HG03103 (cell line): ENCODE measurements at regions not wholly inside any gene's neighbourhood (a gene's known extent, or its start where the extent isn't known, plus 50 kb on each side); places are given as distances from the start of the nearest gene placed in this dataset.

ENCODE experiments used
- ATAC-seq: cut with Tn5 transposase; IDR thresholded peaks from one replicate; pipeline ENCODE4 v1.9.1; 2021; ENCODE audit warnings: low read depth; ENCODE audit not compliant: unreplicated experiment

DNA sequence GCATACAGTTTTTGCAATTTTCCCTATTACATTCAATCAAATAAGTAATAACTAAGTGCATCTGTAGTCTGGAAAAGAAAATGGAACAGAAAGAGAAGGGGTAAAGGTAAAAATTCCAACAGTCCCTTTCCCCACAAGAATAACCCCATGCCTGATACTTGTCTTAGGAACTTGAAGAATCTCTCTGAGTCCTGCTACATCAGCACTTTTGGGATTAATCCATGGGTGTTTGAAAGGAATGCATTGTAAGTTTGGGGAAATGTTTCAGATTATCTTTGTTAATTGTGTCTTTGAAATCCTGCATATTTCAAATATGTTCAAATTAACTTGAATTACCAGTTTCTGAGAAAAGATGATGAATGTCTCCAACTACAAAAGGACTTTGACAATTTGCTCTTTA lies 667.3 kb upstream of the PRKX start:
- no peak for ATAC-seq

DNA sequence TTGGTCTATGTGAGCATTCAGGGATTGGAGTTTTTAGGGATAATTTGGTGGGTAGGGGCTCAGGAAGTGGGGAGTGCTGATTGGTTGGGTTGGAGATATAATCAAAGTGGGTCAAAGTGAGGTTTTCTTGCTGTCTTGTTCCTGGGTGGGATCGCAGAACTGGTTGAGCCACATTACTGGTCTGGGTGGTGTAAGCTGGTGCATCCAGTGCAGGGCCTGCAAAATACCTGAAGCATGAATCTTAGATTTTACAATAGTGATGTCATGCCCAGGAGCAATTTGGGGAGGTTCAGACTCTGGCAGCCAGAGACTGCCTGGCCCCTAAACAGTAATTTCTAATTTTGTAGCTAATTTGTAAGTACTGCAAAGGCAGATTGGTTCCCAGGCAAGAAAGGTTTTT lies 665.6 kb upstream of the PRKX start:
- ATAC-seq = no peak

DNA sequence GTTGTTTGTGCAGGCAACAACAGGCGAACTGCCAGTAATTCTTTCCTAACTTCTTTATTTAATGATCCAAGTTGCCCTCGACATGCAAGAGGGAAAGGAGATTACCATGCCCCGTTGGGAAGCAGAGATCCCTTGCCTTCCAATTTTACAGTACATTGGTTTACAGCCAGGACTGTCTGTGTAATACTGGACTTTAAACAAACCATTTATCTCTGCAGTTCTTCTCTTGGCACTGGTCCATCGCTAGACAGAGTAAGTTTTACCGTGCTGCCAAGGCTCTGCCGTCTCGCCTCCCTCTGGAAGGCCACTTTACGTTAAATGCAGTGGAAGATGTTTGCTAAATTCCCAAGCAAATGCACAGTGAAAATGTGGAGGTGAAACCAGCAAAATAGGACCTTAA lies 660.3 kb upstream of the PRKX start:
- no peak for ATAC-seq

DNA sequence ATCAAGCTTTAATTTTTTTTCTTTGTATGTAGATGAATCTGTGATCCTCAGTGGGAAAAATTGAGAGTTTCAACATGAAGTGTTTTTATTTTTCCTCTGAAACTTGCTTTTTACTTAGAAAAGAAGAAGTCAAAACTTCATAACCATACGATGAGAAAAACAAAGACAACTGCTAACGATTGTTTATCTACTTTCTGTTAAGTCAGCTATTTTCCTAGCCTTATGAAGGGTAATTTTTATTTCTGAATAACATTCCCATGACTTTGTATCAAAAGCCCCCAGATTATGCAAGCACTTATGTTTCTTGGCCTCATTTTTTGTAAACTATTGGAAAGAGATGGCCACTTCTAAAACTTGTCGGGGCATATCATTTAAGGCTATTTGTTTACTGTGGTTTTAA lies 645.1 kb upstream of the PRKX start:
- ATAC-seq = no peak

DNA sequence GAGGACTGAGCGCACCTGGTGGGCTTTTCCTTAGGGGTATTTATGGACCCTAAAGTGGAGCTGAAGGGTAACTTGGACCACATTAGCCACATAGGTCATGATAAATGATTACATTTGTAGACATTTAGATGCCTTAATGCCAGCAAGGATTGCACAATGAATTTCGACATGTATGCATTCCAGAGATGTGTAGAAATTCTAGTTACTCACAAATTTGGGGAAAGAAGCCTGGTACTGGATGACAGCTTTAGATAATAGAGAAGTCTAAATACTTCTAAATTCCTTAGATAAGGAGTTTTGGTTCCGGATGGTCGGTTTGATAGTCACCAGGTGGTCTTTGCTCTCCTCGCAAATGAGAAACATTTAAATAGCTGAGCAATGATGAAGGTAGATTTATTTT lies 609.5 kb upstream of the PRKX start:
- ATAC-seq = no peak

DNA sequence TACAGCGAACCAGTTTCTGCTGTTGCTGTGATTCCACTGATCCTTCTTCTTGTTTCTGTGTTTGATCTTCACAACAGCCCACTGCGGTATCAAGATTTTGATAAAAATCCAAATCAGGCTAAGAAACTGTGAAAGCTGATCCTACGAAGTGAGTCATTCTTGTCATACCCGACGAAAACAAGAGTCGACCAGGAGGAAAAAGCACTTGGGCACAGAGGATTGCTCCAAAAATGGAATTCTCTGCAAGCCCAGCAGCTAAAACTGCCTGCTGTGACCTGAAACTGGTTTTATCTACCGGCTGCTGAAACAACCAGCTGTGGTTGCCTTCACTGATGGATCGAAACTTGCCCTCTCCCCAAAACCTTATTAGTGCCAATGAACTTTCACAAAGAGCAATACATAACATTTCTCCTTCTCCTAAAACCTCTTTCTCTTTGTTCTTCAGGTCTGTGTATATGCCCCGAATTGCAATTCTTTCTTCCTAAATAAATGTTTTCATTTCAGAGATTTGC lies 607.0 kb upstream of the PRKX start:
- no peak for ATAC-seq

DNA sequence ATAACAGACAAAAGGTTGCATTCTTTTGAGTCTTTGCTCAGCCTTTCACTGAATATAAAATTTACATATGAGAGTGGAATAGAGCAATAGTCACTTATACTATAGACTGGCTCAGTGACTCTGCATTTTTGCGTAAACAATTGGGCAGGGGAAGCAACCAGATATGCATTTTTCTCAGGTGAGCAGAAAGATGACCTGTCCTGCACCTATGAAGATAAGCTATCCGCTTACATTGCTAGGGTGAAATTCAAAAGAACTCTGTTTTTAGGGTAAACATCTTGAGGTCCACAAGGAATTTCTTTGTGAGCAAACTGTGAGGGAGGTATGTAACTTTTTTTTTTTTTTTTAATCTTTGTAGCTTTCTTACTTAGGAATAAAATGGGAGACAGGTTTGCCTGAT lies 602.4 kb upstream of the PRKX start:
- no peak for ATAC-seq

DNA sequence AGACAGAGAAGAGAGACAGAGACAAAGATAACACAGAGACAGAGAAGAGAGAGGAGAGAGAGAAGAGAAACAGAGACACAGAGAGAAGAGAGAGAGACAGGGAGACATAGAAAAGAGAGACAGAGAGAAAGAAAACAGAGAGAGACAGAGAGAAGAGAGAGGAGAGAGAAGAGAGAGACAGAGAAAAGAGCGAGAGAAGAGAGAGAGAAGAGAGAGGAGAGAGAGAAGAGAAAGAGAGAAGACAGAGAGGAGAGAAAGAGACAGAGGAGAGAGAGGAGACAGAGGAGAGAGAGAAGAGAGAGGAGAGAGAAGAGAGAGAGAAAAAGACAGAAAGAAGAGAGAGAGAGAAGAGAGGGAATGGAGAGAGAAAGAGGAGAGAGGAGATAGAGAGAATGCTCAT lies 601.1 kb upstream of the PRKX start:
- no peak for ATAC-seq

DNA sequence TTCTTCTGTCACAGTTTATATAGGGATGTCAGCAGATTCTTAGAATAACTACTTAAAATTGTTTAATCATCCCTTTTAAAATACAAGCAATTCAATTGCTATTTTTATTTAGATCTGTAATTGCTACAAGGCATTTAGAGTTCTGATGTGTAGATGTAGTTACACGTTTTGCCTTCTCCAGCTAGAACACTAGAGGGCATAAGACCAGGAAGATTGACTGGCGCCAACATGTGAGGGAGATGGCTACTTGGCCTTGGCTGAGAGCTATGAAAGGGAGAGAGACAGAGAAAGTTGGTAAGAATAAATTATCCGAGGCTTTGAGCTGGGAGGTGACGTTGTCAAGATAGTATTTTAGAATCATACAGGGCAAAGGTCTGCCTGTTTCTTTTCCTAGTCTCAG lies 563.7 kb upstream of the PRKX start:
- no peak for ATAC-seq

DNA sequence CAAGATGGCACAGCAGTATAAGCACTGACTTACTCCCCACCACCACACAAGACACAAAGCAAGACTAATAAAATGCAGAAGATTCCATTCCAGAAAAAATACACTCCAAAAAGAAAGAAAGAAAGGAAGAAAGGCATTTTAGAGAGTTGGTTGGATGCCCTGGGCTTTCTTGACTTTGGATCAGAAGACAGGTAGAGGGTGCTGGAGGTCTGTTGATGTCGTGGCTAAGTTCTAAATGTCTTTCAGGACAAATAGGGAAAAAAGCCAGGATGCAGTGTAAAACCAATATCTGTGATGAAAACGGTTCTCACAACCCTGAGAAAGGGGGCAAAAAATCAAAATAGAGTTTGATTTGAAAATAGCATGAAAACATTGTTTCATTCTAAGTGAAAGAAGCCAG lies 555.2 kb upstream of the PRKX start:
- no peak for ATAC-seq

DNA sequence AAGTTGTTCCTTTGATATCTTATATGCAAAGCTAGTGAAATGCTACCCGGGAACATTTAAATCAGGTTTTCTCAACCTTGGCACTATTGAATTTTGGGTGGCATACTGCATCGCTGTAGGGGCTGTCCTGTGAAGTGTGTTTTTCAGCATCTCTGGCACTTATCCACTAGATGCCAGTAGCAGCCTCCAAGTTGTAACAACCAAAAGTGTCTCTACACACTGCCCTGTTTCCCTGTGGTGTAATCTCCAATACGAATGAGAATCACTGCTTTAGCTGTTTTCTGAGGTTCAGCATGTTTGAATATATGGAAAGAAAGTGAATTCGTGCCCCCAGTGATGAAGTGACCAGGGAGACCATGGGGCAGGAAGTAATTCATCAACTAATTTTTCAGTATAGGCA lies 551.6 kb upstream of the PRKX start:
- ATAC-seq = no peak

DNA sequence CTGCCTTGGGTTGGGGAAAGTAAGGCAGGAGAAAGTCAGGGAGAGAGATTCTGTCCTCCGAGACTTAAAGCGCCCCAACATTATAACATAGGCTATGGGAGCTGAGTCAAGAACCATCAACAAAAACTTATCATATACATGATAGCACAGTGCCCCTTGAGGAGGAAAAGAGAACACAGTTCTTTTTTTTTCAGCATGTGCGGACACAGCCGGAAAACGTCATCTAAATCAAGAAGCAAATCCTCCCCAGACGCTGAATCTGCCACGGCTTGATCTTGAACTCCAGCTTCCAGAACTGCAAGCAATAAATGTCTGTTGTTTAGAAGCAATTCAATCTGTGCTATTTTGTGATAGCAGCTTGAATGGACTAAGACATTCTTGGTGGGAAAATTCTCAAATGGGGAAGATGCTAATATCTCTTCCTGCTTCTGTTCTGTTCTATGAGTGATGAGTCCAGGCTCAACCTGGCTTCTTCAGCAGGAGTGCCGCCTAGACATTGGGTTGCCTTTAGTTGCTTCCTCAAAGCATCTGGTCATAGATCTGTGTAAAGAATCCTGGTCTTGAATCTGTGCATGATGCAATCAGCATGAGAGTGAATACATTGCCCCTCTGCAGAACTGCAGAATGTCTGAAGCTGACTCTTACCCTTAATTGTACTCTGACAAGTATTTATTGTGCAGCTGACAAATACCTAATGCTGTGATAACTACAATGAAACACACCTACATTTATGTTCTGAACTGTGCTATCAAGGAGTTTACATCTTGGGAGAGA lies 549.8 kb upstream of the PRKX start:
- no peak for ATAC-seq

DNA sequence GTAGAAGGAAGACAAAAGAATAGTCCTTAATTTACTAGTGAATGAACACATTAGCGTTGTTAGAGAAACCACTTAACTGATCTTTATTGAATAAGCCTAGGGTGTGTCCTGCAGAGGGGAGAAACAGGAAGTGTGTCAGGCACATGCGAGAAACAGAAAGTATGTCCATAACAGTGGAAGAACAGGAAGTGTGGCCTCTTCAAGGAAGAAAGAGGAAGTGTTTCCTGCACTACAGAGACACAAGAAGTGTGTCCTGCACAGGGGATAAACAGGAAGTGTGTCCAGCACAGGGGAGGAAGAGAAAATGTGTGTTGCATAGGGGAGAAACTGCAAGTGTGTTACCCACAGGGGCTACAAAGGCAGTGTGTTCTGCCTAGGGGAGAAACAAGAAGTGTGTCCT lies 539.6 kb upstream of the PRKX start:
- no peak for ATAC-seq

DNA sequence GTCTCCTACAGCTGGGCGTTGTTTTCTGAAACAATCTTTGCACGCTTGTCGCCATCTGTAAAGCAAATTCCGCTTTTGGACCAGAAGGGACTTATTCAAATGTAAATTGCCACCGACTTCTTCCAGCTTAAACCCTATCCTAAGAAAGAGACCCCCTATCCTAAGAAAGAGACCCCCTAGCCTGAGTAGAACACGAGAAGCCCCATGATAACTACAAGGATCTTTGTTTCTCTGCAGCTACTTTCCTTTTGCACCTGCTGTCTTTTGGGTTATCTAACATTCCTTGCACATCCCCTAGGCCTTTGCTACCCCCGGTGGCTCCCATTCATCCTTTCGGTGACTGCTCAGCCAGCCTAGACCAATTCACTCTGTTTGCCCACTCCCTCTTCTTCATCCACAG lies 536.0 kb upstream of the PRKX start:
- no peak for ATAC-seq

DNA sequence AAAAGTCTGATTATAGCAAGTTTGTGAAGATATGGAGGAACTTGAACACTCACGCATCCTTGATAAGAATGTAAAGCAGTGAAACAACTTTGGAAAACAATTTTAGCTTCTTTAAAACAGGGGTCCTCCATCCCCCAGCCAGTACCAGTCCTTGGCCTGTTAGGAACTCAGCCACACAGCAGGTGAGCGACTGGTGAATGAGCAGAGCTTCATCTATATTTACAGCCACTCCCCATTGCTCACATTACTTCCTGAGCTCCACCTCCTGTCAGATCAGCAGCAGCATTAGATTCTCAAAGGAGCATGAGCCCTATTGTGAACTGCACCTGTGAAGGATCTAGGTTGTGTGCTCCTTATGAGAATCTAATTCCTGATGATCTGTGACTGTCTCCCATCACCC lies 530.3 kb upstream of the PRKX start:
- no peak for ATAC-seq

DNA sequence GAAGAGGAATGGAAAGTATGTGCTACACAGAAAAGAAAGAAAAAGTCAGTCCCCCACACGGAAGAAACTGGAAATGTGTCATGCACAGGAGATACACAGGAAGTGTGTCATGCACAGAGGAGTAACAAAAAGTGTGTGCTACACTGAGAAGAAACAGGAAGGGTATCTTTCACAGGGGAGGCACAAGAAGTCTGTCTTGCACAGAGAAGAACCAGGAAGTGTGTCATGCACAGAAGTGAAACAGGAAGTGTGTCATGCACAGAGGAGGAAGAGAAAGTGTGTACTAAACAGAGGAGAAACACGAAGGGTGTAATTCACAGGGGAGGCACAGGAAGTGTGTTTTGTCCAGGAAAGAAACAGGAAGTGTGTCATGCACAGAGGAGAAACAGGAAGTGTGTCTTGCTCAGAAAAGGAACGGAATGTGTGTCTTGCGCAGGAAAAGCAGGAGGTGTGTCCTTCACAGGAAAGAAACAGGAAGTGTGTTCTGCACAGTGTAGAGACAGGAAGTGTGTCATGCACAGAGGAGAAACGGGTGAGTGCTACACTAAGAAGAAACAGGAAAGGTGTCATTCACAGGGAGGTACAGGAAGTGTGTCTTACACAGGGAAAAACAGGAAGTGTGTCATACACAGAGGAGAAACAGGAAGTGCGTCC lies 527.2 kb upstream of the PRKX start:
- no peak for ATAC-seq

DNA sequence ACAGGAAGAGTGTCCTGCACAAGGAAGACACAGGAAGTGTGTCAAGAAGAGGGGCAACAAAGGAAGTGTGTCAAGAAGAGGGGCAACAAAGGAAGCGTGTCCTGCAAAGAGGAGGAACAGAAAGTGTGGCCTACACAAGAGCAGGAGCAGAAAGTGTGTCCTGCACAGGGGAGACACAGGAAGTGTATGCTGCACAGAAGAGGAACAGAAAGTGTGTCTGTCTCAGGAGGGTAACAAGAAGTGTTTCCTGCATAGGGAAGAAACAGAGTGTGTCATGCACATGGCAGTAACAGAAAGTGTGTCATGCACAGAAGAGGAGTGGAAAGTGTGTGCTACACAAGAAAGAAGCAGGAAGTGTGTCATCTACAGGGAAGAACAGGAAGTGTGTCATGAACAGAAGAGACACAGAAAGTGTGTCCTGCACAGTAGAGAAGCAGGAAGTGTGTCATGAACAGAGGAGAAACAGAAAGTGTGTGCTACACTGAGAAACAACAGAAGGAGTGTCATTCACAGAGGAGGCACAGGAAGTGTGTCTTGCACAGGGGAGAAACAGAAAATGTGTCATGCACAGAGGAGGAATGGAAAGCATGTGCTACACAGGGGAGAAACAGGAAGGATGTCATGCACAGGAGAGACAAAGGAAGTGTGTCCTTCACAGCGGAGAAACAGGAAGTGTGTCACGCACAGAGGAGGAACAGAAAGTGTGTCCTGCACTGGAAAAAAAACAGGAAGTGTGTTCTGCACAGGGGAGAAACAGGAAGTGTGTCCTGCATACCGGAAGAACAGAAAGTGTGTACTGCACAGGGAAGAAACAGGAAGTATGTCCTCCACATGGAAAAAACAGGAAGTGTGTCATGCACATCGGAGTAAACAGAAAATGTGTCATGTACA lies 526.4 kb upstream of the PRKX start:
- ATAC-seq = no peak

DNA sequence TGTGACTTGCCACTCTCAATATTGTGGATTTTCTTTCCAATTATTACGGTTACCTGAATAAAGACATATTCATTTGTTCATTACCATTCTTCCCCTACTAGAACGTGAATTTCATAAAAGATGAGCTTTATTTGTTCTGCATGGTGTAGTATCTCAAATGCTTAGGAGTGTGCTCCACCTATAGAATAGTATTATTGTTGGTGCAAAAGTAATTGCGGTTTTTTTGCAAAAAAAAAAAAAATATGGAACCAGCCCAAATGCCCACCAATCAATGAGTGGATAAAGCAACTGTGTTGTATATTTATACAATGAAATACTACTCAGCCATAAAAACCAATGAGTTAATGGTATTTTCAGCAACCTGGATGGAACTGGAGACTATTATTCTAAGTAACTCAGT lies 525.5 kb upstream of the PRKX start:
- ATAC-seq = no peak

DNA sequence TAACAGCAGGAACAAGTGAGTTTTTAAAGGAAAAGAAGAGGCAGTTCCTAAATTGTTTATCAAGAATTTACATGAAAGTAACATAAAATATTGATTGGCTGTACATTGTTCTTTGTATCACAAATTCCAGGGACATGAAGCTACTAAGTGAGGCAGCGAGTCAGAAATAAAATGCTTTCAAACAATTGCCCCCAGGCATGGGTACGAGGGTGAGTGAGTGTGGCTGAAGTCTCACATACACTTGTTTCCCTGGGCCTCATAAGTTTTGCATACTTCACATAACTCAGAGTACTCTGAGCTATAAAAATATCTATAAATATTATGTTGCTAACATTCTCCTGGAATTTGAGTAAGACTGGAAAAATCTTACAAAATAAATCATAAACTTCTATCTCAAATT lies 511.6 kb upstream of the PRKX start:
- ATAC-seq = no peak

DNA sequence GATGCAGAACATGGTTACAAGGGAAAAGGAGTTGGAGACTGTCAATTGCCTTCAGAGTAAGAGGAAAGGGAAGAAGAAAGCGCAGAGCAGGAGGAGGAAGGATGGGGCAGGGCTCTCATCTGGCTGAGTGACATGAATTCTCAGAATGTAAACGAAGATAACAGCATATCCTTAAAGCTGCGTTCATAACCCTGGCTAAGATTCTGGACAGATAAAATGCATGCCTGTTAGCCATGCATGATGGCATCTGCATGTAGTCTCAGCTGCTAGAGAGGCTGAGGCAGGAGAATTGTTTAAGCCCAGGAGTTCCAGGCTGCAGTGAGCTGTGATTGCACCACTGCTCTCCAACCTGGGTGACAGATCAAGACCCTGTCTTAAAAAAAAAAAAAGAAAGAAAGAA lies 493.5 kb upstream of the PRKX start:
- no peak for ATAC-seq

DNA sequence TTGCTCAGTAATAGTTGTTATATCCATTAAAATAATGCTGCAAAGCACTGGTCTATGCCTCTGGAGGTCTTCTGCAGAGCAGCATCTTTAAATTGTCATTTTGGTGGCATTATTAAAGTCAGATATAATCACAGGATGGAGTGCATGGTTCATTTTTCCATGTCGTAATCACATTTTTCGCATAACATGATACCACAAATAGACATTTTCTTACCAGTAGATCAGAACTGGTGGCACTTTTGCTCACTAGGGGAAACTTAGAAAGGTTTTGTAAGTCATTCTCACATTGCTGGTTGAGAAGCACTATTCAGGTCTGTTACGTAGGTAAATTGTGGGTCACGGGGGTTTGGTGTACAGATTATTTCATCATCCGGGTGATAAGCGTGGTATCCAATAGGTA lies 484.5 kb upstream of the PRKX start:
- ATAC-seq = no peak
